Neutrophil (primary cell): ENCODE measurements at regions not wholly inside any gene's neighbourhood (a gene's known extent, or its start where the extent isn't known, plus 50 kb on each side); places are given as distances from the start of the nearest gene placed in this dataset.

Experiments
- H3K27ac ChIP-seq: fragments of 200-600 bp; sonication (generic); 2 replicates; pipeline ENCODE4 v1.5.1; 2016; ENCODE audit warnings: mild to moderate bottlenecking, moderate library complexity
- H3K27me3 ChIP-seq: fragments of 200-600 bp; sonication (generic); 2 replicates; pipeline ENCODE4 v1.6.0; 2016; ENCODE audit warnings: mild to moderate bottlenecking
- H3K36me3 ChIP-seq: fragments of 200-600 bp; sonication (generic); 2 replicates; pipeline ENCODE4 v1.5.1; 2017
- H3K4me1 ChIP-seq, 2 experiments: fragments of 200-600 bp in 1 of 2; sonication (generic) in 1 of 2; 1 replicate in 1 of 2; 2 replicates in 1 of 2; pipeline versions ENCODE4 v1.5.1 to v1.6.1; 2013 to 2016; ENCODE audit warnings: low read depth in 1 of 2, low read length in 1 of 2, mild to moderate bottlenecking in 1 of 2, moderate library complexity in 1 of 2; ENCODE audit not compliant: control insufficient read depth in 1 of 2, insufficient read depth in 1 of 2
- H3K4me3 ChIP-seq, 2 experiments: fragments of 200-600 bp in 1 of 2; sonication (generic) in 1 of 2; 1 replicate in 1 of 2; 2 replicates in 1 of 2; pipeline ENCODE4 v1.5.1; 2013 to 2016; ENCODE audit warnings: low read depth in 1 of 2, low read length in 1 of 2, mild to moderate bottlenecking in 1 of 2, moderate library complexity in 1 of 2
- H3K9me3 ChIP-seq: fragments of 200-600 bp; sonication (generic); 2 replicates; pipeline ENCODE4 v1.5.1; 2016
- CTCF ChIP-seq: fragments of 200-600 bp; sonication (generic); IDR thresholded peaks from 2 replicates; pipeline ENCODE4 v1.5.1; 2016; ENCODE audit warnings: antibody characterized with exemption

GRCh38 chr7:28310460-28310848 lies 101.9 kb upstream of the CREB5 start:
- TF ChIP-seq CTCF: no peak
- Histone ChIP-seq H3K36me3 (no peaks in the 10 kb centered on the region), H3K9me3 (no peaks in the 10 kb centered on the region), H3K4me3 (no peak overlapping the region), H3K27ac (no peak overlapping the region), H3K4me1 (no peaks in the 10 kb centered on the region), H3K27me3 (peaks cover 64% of the 10 kb centered on the region)

GRCh38 chr7:28311670-28312069 lies 100.6 kb upstream of the CREB5 start:
- Histone ChIP-seq H3K9me3 (no peaks in the 10 kb centered on the region), H3K27me3 (peaks cover 76% of the 10 kb centered on the region), H3K27ac (no peak overlapping the region), H3K4me3 (no peak overlapping the region), H3K4me1 (no peaks in the 10 kb centered on the region), H3K36me3 (no peaks in the 10 kb centered on the region)
- TF ChIP-seq CTCF: no peak

- Histone ChIP-seq H3K27ac (no peak overlapping the region), H3K4me1 (no peaks in the 10 kb centered on the region), H3K27me3 (peaks cover 89% of the 10 kb centered on the region), H3K36me3 (no peaks in the 10 kb centered on the region), H3K9me3 (no peaks in the 10 kb centered on the region), H3K4me3 (no peak overlapping the region)
- TF ChIP-seq CTCF: no peak
Observed at GRCh38 chr7:28312948-28313347, 99.4 kb upstream of the CREB5 start.

DNA sequence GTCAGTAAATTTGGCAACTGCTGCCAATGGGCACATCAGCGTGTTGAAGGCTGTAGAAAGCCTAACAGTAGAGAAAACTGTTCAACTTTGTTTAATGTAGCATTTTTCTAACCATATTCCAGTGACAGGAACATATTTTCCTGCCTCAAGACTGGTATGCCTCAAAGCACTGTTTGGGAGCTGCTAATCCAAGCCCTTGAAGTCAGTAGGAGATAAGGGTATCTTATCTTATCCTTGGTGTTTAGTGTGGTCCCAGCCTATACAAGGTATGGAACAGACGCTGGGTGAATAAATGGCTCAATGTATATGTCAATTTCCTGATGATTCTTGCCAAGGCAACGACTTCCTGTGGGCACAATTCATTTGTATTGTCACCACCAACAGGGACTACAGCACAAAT lies 97.5 kb upstream of the CREB5 start:
- no peak overlapping the region for H3K4me3 ChIP-seq
- peaks cover 88% of the 10 kb centered on the region for H3K27me3 ChIP-seq
- no peaks in the 10 kb centered on the region for H3K4me1 ChIP-seq
- no peaks in the 10 kb centered on the region for H3K9me3 ChIP-seq
- no peaks in the 10 kb centered on the region for H3K36me3 ChIP-seq
- H3K27ac ChIP-seq: no peak overlapping the region
- no peak for TF ChIP-seq CTCF

GRCh38 chr7:28315565-28316410 lies 96.5 kb upstream of the CREB5 start:
- no peak overlapping the region for H3K4me3 ChIP-seq
- no peaks in the 10 kb centered on the region for H3K36me3 ChIP-seq
- no peaks in the 10 kb centered on the region for H3K4me1 ChIP-seq
- H3K9me3 ChIP-seq: no peaks in the 10 kb centered on the region
- H3K27ac ChIP-seq: no peak overlapping the region
- no peak for TF ChIP-seq CTCF
- peaks cover 80% of the 10 kb centered on the region for H3K27me3 ChIP-seq
